ENCODE measurements at regions not wholly inside any gene's neighbourhood (a gene's known extent, or its start where the extent isn't known, plus 50 kb on each side); places are given as distances from the start of the nearest gene placed in this dataset.
"Not testable (repeated sequence)": the region's sequence is repeated elsewhere in the genome, so short reads cannot be mapped to it uniquely, and the experiment has no call there.

DNA sequence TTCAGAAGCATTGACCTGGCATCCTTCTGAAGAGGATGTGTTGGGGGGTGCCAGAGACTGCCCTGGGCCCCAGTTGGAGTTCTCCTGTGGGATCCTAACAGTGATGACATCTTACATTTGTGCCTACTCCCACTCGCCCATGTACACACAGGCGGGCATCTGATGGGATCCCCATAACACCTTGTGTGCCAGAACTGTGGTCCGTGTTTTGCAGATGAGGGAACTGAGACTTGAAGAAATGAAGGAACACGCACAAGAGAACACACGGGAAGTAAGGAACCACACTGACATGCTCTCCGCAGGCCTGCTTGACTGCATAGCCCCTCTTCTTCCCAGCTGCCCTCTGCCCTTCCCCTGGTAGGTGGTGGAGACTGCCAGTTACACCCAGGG lies 255.3 kb downstream of the MYCN start:
- DNase-seq: no peak

DNA sequence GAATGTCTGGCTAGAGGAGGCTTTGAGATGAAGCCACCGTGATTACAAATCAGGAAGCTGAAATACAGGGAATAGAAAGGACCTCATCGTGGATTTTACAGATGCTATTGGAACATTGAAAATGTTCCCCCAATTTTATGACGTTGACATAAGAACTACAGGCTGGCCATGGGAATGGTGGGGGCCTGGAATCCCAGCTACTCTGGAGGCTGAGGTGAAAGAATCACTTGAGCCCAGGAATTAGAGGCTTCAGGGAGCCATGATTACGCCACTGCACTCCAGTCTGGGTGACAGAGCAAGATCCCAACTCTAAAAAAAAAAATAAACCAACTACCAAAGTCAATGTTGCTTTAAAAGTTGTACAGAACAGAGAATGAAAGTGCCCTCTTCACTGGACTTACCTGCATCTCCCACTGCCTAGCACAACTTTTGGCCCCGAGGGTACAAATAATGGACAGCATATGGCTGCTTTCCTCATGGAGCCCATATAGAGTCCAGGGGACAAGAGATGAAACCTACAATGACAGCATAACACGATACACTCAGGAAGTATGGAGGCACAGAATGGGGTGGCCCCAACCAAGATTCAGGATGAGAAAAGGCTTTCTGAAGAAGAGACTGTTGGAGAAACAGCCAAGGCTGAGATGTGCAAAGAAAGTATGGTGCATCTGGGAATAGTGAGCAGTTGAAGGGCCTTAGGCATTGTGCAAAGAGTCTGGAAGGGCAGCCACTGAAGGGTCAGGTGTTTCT lies 254.8 kb downstream of the MYCN start:
- DNase-seq: no peak

DNA sequence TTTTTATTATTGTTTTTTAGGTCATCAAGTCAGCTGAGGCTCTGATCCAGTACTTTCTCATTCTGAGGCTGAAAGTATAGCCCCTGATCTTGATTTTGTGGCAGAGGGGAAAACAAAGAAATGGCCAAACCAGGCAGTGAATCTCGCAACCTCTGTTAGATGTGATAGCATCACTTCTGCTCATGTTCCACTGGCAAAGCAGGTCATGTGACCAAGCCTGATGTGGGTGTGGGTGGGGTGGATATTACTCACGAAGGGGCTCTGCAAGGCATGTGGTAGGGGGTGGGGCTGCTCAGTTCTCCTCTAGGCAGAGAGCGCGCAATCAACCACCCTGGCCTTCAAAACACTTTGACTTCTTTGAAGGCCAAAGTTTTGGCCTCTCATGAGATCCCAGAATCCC lies 254.2 kb downstream of the MYCN start:
- peak; percentile 15 for DNase-seq

DNA sequence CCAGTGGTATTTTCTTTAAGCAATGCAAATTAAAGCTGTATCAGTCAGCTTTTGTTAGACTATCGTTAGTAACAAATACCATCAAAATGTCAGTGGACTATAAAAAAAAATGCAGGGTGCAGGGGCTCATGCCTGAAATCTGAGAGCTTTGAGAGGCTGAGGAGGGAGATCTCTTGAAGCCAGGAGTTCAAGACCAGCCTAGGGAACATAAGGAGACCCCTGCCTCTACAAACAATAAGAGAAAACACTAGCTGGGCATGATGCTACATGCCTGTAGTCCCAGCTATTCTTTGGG lies 253.7 kb downstream of the MYCN start:
- no peak for DNase-seq

DNA sequence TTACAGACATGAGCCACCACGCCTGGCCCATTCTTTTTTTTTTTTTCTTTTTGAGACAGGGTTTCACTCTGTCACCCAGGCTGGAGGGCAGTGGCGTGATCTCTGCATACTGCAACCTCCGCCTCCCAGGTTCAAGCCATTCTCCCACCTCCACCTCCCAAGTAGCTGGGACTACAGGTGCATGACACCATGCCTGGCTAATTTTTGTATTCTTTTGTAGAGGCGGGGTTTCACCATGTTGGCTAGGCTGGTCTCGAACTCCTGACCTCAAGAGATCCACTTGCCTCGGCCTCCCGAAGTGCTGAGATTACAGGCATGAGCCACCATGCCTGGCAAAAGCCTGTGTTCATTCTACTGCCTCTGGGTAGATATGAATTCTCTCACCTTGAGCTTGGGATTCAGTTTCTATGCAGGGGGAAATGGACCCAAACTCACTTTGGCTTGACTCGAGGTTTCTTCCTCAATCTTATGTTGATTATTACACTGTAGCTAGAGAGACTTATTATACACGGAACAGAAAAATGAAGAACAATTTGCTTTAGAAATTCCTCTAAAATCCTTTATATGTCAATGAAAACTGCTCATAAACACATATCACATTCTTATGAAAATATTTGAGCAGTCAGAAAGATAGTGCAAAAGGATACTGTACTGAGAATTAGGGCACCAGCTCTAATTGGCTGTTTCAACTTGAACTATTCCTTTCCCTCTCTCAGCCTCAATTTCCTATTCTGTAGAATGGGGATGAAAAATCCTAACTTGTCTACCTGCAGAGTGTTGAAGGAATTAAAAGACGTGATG lies 252.3 kb downstream of the MYCN start:
- no peak for DNase-seq

DNA sequence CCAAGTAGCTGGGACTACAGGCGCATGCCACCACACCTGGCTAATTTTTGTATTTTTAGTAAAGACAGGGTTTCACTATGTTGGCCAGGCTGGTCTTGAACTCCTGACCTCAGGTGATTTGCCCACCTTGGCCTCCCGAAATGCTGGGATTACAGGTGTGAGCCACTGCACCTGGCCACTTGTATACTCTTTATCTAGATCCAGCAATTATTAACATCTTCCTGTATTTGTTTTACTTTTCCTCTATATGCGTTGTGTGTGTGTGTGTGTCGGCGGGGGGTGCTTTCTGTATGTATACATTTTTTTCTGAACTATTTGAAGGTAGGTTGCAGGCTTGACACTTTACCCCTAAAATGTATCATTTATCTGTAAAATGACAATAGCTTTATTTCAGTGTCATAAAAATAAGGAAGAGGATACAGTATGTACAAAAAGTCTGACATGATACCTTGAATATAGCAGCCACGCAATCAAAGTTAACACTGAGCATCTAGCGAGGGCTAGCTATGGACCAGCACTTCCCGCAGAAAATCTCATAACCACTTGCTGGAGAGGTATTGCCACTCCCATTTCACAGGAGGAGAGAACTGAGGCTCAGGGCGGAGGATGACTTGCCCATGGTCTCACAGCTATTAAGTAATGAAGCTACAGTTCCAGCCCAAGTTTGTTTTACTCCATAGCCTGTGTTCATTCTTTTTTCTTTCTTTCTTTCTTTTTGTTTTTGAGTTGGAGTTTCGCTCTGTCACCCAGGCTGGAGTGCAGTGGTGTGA lies 251.3 kb downstream of the MYCN start:
- DNase-seq: no peak

DNA sequence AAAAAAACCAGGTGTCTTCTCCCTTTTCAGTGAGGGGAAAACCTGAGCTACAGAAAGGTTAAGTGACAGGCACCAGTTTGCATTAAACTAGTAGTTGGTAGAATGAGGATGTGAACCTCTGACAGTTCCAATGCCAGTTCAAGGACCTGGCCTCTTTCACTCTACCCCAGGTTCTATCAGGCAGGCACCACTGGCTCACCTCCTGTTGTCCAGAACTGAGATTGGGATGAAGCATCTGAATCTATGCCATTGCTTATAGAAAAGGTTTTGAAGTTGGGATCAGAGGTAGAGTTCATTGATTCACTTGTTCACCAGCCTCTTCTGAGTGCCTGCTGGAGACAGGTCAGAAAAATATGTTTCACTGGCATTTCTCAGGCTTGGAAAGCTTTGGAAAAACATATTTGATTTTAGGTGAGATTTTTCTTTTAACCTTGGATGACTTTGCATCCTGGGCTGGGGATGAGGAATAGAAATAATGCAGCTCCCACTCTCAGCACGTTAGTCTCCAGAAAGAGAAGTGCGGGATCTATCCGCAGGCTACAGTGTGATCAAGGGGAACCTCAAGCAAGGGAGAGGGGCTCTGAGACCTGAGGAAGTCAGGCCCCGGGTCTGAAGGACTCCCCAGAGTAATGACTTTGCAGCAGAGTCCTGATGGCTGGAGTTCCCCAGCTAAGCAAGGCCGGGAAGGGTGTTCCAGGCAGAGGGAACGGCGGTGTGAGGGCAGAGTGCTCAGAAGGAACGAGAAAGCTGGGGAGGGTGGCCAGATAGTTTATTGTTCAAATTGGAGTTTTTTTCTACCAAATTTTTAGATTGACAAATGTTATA lies 250.3 kb downstream of the MYCN start:
- DNase-seq: no peak

DNA sequence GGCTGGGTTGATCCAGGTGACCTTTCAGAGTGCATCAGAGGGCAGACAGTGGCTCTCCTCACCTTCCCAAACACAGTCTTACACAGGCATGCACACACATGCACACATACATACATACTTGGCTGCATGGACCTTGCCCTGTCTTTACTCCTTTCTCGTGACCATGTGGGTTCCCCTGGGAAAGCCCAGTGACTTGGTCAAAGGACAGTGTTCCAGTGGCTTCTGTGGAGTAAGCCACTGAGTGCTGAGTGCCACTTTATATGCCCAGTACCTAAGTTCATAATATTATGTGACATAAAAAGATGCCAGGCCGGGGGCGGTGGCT lies 249.4 kb downstream of the MYCN start:
- no peak for DNase-seq

DNA sequence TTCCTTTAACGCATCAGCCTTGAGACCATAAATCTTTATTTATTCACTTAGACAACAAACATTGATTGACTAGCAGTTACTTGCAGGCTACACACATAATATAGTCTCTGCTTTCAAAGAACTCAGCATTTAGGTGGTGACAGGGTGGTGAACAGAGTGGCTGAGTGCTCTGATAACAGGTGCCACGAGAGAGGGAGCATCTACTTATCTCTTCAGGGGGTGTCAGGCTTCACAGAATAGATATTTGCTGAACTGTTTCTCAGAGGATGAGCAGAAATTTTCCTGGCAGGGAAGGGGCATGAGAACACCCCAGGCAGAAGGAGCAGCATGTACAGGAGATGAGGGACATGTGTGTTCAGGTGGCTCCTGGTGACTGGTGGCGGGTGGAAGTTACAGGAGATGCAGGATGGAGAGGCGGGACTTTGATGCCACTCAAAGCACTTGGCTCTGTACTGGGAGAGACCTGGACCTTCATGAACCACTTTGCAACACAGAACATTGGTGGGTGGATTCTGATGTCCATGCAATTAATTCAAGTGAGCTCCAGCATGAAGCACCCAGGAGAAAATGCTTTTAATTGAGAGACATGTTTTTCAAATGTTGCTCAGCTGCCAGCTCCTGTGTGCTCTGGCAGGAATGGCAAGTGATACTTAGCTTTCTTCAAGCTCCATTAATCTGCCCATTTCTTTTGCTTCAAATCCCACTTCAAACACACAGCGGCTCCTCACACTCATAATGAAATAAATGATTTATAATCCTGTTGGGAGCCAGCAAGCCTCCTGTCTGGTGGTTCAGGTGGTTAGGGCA lies 248.9 kb downstream of the MYCN start:
- no peak for DNase-seq

DNA sequence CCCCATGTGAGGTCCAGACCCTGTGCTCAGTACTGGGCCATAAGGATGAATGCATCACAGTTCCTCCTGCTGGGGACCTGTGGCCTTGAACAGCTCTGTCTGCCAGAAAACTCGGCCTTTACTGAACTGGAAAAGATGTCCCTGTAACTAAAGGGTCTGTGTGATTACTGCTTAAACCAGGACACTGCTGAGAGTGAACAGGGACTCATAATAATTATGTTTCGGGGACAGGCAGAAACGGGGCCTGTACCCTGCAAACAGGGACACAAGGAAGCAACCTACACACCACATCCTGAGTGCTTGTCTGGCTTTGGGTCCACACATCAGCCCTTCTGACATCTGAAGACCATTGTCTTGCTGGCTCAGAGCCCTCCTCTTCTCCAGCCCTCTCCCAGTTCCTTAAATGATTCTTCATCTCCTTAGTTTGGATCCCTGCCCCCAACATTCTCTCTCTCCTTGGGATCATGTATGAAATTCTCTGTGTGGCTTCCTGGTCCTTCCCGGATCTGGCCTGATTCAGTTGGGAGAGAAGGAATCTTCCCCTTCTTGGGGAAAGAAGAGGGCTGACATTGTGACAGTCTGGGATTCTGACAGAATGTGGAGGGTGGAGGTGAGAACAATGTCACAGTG lies 248.0 kb downstream of the MYCN start:
- DNase-seq: no peak

DNA sequence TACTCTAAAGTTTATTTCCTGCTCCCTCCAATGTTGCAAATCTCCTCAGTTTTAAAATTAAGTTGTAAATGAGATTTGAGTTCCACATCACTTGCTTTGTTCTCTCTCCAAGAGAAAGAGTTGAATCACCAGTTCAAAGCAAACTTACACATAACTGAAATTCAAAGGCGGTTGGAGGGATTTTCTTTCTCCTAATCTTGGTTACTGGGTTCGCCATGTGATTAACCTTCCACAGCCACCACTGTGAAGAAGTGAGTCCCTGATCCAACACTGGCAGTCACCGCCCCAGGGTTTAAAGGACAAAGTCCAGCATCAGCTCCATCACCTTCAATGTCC lies 247.1 kb downstream of the MYCN start:
- DNase-seq: no peak

DNA sequence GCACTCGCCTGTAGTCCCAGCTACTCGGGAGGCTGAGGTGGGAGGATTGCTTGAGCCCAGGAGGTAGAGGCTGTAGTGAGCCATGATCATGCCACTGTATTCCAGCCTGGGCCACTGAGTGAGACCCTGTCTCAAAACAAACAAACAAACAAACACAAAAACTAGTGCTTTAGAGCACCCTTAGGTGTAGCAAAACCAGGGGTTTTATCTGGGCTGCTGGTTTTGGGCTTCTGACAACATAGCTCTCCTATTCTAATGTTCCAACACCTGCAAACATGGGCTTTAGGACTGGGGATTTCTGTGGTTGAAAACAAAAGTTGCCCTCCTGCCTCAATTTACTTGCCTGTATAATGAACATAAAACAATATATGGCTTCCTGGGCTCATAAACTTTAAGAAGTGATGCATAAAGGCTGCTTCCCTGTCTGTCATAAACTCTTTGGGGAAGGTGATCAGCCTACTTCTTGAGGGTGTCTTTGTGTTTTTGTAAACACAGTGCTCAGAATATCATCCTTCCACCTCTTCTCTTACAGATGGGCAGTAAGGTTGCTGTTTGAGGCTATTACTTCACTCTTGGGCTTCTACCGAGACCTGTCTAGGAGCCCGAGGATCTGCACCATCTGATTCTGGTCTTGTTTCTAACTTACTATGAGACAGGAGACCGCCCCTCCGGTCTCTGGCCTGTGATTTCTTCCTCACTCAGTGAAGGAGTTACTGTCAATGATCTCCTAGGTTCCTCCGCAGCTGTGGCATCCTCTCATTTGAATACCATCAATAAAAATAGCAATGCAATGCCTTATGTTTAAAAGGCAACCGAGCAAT lies 246.5 kb downstream of the MYCN start:
- DNase-seq: no peak

DNA sequence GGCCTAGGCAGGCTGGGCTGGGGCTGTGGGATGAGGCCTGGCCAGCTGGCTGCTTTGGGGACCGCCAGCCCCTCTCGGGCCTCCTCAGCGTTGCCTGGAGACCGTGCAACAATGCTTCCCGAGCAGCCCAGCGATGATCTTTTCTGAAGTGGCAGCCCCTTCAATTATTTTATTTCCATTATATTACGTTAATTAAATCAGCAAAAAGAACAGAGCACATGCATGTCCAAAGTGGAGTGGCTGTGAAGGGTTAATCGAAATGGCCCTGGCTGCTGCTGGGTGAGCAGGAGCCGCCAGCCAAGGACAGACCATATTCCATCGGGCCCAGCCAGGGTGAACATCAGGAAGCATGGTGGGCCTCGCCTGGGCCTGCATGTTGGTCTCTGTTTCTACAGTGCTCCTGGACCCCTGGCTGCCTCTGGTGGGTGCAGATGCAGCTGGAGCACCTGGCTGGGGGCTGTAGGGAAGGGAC lies 245.5 kb downstream of the MYCN start:
- DNase-seq: no peak

DNA sequence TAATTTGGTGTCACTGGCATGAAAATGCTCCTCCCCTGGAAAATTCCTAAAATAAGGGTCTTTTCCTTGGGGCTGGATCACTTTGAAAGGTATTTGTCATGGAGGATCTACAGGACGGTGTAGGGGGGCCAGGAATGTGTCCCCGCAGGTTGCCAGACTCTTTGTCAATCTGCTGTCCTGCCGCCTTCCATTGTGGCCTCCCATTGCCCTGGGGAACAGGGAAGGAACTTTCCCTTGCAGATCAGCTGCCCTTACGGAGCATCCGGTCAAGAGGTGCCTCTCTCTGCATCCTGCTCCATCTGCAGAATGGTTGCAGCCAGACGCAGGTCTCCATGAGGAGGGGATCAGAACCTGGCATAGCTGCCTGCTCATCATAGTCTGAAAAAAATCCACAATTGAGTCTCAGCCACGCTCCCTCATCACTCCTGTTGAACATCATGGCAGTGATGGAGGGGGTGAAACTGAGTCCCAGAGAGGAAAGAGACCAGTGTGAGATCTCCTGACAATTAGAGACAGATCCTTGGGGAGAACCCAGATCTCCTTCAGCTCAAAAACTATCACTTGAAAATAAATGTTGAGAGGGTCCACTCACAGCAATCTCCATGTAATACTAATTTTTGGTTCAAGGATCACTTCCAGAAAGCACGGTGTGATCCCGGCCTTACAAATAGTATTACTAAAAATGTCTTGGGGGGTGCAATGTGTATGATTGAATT lies 244.8 kb downstream of the MYCN start:
- no peak for DNase-seq

DNA sequence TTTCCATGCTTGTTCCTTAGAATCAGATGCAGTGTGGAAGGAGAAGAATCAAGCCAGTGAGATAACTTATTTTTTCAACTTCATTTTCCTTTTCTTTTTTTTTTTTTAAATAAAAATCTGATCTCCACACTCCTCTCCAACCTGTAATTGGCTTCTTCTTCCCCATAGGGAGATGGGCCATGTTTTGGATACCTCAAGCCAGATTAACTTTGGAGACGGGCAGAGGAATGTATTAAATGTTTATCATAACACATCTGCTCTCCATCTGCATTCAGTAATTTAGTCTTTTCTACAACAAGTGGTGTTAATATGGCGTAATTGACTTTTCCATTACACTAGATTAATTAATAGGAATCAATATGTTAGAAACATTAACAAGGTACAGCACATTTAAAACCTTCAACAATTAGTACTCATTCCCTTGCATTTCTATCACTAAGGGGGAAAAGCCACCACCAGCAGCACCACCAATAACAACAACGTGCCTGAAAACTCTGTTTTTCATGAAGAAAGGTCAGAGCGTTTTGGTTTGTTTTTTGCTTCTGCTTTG lies 244.1 kb downstream of the MYCN start:
- DNase-seq: no peak

DNA sequence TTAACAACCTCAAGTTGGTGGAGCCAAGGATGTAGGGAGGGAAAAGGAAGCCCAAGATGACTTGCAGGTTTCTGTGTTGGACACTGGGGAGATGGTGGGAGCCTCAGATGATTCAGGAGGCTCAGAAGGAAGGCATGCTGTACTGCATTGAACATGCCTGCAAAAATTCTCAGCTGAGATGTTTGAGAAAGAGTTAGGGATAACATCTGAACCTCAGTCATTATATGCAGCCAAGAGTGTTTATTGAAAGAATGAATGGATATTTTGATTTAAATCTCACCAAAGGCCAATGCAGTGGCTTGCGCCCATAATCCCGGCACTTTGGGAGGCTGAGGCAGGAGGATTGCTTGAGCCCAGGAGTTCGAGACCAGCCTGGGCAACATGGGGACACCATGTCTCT lies 243.0 kb downstream of the MYCN start:
- DNase-seq: no peak

DNA sequence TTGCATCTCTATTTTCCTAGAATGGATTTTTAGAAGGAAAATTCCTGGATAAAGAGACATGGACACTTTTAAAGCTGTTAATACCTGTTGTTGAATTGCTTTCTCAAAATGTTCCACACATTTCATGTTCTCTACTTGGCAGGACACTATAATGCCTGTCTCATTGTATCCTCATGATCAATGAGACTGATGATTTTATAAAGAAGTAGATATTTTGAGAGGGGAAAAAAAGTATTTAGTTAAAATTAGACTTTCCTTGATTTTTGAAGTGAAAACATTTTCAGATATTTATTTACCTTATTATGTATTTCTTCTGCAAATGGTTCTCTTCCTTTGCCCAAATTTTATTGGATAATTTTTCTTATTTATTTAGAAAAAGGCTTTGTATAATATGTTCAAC lies 242.5 kb downstream of the MYCN start:
- no peak for DNase-seq

DNA sequence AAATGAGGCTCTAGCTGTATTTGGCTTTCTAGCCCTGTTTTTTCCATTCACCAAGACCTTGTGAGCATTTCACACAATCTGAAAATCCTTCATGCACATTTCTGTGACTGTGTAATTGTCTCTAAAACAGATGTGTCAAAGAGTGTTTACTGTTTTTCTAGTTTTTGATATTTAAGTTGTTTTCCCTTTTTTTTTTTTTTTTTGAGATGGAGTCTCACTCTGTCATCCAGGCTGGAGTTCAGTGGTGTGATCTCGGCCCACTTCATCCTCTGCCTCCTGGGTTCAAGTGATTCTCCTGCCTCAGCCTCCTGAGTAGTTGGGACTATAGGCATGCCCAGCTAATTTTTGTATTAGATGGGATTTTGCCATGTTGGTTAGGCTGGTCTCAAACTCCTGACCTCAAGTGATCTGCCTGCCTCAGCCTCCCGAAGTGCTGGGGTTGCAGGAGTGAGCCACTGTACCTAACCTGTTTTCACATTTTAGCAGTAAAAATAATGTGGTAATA lies 242.0 kb downstream of the MYCN start:
- DNase-seq: not testable (repeated sequence)

DNA sequence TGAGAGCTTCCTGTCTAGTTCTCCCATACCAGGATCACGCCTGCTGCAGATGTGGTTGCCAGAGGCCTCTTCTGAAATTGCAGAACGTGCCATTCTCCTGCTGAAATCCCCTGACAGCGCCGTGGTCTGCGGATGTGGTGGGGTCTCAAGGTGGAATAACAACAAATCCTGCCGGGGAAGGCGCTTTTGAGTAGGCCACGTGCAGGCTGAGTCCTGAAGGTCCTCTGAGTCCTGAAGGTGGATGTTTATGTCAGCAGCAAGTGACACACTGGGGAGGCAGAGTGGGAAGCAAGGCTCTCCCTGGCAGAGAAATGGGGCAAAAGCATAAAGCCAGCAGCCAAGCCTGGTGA lies 241.4 kb downstream of the MYCN start:
- DNase-seq: no peak
